CD4-positive, alpha-beta T cell treated with Interleukin-21 for 1 hour (primary cell): ENCODE measurements at regions not wholly inside any gene's neighbourhood (a gene's known extent, or its start where the extent isn't known, plus 50 kb on each side); places are given as distances from the start of the nearest gene placed in this dataset.

Source experiments
- DNase-seq: peaks from one replicate; pipeline ENCODE4 v3.0.0-alpha.2; 2020

DNA sequence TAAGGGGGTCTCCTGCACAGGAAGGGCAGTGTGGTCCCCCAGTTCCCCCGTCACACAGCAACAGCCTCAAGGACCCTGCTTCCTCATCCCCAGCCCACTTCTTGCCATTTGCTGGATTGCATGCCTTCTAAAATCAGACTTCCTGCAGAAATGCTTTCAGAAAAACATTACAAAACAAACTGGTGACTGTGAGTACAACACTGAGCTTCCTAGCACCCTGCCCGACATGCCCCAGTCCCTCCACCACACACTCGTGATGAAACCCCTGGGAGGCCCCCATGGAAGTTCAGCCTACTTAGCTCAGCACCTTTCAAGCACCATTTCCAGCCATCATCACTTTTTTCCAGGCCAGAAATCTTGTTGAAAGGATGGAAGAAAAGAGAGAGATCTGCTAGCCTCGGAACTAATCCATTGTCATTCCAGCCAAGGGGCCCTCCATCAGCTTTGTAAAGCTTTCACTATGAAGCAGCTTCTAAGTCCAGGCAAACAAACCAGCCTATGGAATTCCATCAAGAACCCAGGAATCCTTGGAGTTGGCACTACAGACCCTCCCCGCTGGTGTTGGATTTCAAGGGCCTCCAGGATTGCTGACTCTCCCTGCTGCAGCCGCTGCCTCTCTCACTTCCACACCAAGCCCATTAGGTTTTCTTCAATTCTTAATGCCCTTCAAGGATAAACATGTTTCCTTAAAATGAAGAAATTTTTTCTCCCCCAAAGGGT is 114.6 kb downstream of the C5orf15 start:
- DNase-seq: no peak

DNA sequence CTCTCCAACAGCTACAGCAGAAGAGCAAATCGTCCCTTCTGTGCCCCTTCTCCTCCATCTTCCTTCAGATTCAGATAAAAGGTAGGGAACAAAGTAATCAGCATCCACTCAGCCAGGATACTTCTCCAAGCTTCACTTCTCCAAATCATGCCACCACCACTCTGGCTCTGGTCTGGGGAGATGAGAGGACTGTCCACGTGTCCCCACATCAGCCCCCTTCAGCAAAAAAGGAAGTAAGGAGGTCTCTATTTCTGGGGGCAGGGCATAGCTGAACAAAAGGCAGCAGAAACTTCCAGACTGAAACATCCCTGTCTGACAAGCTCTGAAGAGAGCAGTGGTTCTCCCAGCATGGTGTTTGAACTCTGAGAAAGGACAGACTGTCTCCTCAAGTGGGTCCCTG is 116.9 kb downstream of the C5orf15 start:
- no peak for DNase-seq

DNA sequence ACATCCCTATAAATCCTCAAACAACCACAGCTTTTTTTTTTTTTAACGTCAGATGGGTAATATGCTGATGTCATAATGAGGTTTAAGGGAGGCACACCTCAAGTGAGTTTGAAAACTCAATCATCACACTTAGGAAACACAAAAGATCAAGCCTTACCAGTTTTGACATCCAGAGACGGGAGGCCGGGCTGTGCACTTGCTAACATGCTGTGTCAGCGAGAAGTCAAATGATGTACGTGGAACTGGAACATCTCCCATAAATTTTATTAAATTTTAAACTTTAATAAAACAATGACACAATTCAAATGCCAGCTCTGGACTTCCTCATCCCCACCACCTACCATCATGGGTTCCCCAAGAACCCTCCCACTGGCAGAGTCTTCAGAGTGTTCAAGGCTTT is 117.6 kb downstream of the C5orf15 start:
- no peak for DNase-seq

DNA sequence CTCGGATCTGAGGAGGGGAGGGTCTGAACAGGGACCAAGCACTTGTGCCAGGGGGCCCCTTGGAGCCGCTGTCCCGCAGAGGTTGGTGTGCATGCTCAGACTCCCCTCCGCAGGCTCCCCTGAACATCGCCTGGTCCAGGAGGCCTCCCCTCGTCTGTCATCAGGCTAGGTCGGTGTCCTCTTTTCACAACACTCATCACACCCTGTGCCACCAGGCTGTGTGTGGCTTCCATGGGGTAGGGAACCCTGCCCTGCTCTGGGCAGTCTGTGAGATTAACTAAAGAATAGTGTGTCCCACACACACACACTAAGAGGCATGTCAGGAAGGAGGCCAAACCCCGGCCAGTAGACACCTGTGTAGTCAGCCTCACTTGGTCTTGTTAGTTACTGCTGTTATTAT is 119.3 kb downstream of the C5orf15 start:
- no peak for DNase-seq

DNA sequence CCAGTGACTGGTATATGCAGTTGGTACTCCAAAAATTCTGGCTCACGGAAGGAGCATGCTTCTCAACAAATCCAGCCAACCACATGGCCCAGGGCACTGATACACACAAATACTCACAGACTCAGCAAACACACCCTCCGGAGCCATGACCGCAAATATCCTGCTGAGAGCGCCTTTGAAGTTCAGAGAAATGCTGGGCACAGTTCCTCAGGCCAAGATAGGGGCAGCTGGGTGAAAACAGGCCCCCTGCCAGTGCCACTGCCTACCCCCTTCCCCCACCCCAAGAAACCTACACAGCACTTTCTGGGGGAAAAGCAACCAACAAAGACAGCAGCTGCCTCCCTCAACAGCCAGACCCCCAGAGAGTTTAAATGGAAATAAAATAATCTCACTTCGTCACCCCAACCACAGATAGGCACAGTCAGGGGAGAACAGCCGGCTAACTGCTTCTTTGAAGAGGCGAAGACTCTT is 120.0 kb downstream of the C5orf15 start:
- no peak for DNase-seq

DNA sequence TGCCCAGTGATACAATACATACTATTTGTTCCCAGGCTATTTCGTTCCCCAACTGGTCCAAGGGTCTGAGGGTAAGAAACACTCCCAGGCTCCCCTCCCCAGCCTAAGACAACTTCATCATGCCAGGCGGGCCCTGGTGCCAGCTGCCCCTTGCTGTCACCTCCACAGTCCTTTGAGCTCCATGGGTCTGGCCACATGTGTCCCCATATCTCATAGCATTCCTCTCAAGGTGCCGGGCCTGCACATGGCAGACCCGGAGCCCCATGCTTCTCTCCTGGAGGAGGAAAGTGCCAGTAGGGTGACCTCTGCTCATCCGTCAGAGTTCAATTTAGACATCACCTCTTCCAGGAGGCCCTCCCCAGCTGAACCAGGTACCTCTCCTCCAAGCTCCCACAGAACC is 120.5 kb downstream of the C5orf15 start:
- no peak for DNase-seq

DNA sequence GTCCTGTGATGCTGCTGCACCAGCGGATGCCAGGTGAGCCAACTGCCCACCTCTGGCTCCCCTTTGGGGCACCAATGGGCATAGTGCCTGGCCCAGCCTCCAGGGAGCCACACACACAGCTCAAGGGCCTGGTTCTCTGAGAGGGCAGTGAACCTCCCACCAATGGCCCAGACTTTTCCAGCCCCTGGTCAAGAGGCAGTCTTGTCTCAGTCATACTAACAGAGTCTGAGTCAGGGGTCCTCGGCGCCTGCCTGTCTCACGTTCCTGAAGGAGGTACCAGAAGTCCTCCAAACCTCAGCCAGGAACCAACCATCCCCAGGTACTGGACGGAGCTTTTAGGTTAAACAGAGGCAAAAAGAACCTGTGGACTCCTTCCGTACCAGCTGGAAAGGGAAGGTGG is 121.1 kb downstream of the C5orf15 start:
- DNase-seq: no peak

DNA sequence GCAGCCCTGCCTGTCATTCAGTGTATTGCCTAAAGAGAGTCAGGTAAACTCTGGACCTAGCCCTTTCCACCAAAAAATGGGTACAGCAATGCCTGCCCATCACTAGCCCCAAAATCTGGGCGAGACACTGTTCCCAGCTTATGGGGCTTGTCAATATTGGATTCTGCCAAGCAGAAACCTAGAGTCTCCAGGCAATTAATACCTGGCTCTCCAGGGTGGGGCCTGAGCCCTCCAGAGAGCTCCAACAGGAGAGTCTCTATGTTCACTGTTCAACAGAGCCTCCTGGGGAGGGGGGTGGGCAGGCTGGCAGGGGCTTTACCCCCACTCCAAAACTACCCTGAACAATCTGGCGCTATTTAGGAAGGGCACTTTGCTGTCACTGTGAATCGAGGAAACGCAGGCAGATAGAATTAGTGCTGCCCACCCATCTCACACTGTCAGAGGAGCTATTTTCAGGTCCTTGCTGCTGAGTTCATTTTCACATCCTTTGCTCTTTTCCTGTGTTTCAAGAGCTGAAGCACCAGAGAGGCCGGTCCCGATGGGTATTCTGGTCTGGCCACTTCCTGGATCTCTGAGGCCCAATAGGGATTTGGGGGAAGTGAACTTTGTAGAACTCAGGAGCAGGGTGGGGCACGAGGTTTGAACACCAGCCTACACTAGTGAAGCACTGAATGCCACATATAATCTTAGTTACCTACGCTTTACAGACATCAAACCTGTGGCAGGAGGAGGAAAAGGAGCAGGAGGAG is 121.8 kb downstream of the C5orf15 start:
- DNase-seq: no peak

DNA sequence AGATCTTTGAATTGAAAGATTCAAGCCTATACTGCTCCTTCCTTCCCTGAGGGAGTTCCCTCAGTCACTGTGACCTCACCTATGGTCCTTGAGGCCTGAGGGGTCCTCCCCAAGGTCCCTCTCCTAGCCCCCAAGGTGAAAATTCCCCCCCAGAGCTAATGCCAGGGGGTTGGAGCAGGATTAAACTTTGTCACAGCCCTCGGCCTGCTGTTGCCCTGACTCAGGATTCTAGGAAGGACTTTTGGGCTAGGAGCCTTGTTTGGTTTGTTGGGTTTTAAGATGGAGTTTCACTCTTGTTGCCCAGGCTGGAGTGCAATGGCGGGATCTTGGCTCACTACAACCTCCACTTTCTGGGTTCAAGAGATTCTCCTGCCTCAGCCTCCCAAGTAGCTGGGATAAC is 123.2 kb downstream of the C5orf15 start:
- no peak for DNase-seq

DNA sequence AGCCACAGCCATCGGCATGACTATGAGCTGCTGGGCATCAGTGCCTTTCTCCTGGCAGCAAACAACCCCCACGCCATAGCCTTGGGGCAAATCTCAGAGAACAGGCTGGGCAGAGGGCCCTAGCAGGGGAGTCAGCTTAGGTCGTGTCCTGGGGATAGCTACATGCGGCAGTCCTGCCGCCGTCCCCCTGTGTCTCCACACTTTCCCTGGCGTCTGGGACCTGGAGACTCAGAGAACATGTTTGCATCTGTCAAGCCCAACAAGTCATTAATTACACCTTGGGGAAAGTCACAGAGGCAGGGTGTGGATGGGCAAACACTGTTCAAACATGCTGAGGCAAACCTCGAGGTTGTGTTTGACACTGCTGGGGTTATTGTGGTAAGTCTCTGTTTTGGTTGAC is 123.6 kb downstream of the C5orf15 start:
- no peak for DNase-seq

DNA sequence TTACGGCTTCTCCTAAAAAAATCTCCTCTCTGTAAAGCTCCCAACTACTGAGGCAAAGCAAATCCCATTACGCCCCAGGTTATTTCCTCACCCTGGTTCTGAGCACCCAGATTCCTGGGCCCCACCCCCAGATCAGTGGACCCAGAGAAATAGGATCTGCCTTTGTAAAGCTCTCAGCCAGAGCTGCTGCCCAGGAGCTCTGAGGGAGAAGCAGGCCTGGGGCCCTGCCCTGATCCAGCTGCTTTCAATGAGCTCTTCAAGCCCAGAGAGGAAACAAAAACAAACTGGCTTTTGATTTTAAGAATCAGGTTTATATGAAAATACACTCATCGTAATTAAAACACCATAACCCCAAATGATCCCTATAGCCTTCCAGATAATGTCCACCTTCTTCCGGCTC is 124.5 kb downstream of the C5orf15 start:
- no peak for DNase-seq

DNA sequence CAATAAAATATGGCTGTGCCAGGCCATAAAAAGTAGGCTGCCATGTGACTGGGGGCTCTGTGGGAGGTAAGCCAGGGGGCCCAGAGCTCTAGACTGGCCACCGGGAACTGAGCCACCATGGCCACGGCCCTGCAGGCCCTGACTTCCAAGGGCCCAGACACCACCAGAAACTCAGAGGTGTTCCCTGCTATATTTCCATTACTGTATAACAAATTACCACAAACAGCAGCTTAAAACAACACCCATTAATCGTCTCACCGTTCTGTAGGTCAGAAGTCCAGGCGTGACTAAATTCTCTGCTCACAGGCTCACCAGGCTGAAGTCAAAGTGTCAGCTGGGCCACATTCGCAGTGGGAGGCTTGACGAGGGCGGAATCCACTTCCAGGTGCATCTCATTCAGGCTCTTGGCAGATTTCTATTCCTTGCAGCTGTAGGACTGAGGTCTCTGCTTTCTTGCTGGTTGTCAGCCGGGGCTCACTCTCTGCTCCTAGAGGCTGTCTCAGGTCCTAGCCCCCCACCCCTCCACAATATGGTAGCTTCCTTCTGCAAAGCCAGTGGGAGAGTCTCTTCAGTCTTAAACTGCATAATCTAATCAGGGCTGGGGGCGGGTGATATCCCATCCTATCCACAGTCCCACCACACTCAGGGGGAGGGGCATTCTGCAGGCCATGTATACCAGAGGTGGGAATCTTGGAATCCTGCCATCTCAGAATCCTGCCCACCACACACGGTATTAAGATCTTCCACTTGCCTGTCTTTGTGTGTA is 125.4 kb downstream of the C5orf15 start:
- no peak for DNase-seq

DNA sequence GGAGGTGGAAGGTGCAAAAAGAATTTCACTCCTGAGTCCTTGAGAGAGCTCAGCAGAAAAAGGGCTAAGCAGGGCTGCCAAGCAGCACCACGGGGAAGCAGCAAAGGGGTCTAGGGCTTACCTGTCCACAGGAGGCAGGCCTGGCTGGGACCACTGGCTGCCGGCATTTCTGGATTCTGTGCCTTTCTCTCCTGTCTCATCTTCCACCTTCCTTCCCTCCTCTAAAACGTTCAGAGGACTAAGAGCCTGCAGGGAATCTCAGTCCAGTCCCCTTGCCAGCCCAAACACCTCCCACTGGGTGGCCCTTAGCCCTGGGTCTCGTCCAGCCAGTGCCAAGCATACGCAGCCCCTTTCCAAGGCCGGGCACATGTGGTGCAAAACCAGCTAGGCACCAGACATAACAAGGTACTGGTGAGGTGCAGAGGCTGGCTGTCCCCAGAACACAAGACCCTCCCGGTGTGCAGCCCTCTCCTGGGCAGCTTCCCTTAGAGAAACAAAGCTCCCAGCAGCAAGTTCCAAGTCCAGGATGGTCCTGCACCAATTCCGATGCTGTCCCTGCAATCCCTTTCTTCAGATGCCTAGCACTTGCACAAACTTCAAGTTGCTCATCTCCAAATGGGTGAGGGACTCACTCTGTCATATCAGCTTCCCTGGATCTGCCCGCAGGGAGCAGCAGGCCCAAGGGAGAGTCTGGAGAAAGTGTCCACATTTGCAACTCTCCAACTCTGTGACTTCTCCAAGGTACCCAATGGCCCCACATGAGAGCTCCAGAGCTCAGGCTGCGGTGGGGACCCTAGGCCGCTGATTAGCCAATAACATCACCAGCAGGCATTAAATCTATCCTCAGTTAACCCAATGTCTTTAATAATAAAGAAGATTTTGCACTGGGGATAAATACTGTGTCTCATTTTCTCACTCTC is 126.3 kb downstream of the C5orf15 start:
- no peak for DNase-seq

DNA sequence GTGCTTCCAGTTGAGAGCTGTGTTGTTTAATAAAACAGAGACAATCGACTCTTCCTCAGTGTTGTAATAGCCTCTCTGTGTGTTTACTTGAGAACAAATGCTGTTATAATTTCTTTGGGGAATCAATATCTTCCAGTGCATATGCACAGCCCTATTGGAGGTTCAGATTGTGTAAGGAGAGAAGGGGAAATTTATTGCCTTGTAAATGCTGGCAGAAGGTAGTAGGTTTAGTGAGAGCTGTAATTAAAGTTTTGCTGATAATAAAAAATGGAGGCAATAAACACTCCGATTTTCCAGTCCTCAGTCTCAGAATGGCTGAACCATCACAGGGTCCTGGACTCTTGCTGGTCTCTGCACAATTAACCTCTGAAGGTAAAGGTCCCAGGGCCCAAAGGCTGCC is 128.3 kb downstream of the C5orf15 start:
- DNase-seq: no peak

DNA sequence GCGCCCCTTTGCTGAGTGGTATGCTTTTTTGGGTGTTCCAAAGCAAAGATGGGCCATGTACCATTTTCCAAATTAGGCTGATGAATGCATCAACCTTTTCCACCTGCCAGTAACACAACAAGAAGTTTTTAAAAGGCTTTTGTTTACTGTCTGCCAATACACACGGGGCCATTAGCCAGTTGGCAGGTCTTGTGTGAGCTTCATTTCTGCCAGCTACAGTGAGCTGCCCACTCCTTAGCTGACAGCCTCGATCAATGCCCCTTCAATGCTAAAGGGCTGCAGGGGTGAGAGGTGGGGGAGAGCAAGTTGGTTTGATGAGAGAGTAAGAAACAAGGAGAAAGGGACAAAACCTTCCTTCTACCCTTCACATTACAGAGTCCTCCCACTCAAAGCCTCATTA is 128.7 kb downstream of the C5orf15 start:
- no peak for DNase-seq

DNA sequence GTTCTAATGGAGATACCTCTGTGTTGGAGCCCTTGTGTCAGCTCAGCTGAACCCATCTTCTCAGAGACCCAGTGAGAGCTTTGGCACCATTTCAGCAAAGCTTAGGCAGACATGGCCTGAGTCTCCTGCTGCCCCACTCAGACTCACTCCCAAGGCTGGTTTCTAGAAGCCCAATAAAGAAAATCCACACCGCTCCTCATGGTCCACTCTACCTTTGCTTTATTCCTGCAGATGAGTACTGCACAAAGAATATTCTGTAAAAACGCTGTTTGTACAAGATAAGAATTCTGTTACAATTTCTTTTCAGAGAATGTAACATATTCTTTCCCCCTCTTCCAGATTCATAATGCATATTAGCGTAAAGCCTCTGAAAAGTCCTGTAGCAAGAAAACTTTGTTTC is 129.3 kb downstream of the C5orf15 start:
- no peak for DNase-seq

DNA sequence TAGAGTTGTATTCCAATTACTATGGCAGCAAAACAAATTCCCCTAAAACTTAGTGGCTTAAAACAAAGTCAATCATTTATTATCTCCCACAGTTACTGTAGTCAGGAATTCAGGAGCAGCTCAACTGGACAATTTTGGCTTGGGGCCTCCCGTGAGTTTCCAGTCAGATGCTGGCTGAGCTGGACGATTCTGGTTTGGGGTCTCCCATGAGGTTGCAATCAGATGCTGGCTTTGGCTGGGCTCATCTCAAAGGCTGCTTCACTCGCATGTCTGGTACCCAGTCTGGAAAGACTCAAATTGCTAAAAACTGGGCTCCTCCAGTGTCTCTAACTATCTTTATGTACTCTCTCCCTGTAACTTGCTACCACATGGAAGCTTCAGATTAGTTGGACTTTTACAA is 130.1 kb downstream of the C5orf15 start:
- no peak for DNase-seq

DNA sequence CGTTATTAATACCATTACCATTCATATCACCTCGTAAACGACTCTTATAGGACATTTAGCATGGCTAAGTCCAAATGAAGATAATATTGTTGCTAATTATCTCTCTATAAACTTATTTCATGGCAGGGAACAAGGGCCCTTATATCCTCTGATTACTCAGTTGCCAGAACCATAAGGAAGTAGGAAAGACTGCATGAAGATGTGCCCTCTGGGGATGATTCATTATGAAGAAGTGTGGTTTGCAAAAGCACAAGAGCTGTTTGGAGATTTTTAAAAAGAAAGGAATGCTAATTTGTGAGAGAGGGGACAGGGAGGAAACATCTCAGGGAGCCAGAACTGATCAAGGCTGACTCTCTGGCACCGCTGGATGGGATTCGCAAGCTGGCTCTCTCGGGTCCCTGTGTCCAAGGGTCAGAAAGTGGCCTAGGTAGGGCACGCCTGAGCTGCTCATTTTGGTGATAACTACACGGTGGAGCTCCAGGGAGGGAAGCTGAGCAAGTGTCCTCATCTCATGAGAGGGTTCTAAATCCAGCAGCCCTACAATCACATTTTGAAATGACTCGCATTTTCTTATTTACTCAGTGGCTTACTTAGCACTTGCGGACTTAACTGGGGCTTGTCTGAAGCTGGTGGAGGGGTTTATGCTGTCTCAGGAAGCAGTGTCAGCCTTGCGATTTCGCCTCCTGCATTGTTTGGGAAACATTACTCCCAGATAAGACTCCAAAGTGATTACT is 136.8 kb downstream of the C5orf15 start:
- no peak for DNase-seq

DNA sequence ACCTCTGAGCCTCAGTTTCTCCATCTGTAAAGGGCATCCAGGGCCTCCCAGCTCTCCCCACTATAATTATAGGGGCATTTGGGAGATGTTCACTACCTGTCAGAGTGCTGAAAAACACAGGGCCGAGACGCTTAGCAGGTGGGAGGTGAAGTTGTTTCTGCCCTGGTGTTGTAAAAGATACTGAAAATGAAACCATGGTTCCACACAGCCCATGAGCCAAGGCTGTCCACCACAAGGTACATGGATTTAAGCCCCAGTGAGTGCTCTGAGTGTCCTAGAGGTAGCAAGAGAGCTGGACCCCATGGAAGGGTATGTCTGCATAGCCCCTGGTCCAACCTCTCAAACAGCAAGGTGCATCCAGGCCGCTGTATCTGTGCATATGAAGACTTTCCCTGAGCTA is 137.5 kb downstream of the C5orf15 start:
- DNase-seq: no peak

DNA sequence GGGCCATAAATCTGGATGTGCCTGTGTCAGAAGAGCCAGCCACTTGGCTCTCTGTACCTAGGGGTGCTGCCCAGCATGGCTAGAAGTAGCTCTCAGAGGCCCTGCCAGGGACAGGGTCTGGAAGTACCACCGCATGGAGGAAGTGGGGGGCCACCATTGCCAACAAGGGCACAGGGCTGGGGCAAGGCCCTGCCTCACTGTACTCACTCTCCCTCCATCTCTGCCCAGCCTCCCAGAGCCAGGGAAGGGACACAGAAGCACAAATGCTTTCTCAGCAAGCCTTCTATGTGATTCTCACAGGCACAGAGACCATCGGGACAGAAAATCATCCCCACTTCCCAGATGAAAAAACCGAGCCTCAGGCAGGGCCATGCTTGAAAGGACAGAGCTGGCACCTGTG is 138.1 kb downstream of the C5orf15 start:
- no peak for DNase-seq

DNA sequence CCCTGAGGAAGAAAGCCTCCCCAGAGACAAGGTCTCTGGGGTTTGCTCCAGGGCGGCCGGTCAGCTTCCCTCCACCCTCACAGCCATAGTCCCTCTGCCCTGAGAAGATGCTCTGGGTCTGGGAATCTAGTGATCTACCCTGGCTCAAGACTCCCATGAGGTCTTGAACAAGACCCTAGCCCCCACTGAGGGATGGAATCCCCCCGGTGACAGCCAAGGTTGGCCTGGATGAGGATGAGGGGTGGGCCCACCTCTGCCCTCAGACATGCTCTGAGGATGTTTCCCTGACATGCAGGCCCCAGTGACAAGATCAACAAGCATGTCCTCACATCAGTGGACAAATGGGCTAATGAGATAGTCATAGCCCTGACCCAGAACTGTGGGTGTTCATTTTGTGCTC is 138.6 kb downstream of the C5orf15 start:
- no peak for DNase-seq

DNA sequence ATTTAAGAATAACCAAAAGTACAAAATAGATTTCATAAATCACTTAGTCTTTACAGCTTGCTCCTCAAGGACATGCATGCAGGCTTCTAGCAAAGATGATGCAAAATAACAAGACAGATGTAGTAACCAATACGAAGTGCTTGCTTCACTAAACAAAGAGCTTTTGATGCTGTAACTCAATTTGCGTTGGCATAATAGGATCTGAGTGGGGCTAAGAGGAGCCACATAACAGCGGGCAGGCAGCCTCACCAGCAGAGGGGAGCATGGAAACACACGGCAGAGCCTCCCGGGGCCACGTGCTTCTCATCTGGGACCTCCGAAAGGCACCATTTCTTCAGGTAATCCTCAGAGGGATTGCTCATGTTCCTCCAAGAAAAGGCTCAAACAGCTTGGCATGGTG is 139.7 kb downstream of the C5orf15 start:
- DNase-seq: no peak
